SK-N-SH (cell line): ENCODE measurements at regions not wholly inside any gene's neighbourhood (a gene's known extent, or its start where the extent isn't known, plus 50 kb on each side); places are given as distances from the start of the nearest gene placed in this dataset.

Source experiments
- CTCF ChIA-PET: fragments of 300-600, 350-600 bp; formaldehyde crosslinking; extraction: SDS; loops from one replicate; lab custom pipeline; 2021; lab: Yijun Ruan, JAX
- POLR2A ChIA-PET: fragments of 350-600 bp; sonication (Branson Sonifier 250); formaldehyde crosslinking; extraction: SDS; loops from one replicate; lab custom pipeline; 2020; ENCODE audit warnings: antibody characterized with exemption, inconsistent platforms; lab: Yijun Ruan, JAX
- DNase-seq: peaks from one replicate; pipeline ENCODE4 v3.0.0; 2012
- H2AFZ ChIP-seq: fragments of 200-600 bp; sonication (generic); 2 replicates; pipeline ENCODE4 v1.8.1; 2016; ENCODE audit warnings: antibody characterized with exemption, mild to moderate bottlenecking, low read depth
- H3F3A ChIP-seq: fragments of 200-600 bp; sonication (generic); replicated peaks from 2 replicates; pipeline ENCODE3; 2016; ENCODE audit warnings: antibody characterized with exemption, mild to moderate bottlenecking; ENCODE audit not compliant: insufficient read depth
- H3K27ac ChIP-seq, 2 experiments: fragments of 200-500 bp in 1 of 2; fragments of 200-600 bp in 1 of 2; sonication (Bioruptor generic) in 1 of 2; sonication (generic), shearing (Covaris generic) in 1 of 2; 2 replicates each; pipeline versions ENCODE4 v1.5.1 to v1.6.1; 2014 to 2016; ENCODE audit warnings: low read depth in 2 of 2, inconsistent platforms in 1 of 2, low read length in 1 of 2, mild to moderate bottlenecking in 1 of 2, mixed read lengths in 1 of 2
- H3K27me3 ChIP-seq: fragments of 200-600 bp; sonication (generic), shearing (Covaris generic); 2 replicates; pipeline ENCODE4 v1.6.1; 2016; ENCODE audit warnings: mixed run types; ENCODE audit not compliant: insufficient read depth
- H3K36me3 ChIP-seq, 2 experiments: fragments of 200-500 bp in 1 of 2; fragments of 200-600 bp in 1 of 2; sonication (Bioruptor generic) in 1 of 2; sonication (generic) in 1 of 2; replicated peaks in 1 of 2; 2 replicates each; pipeline versions ENCODE3 to v1.5.1; 2014 to 2016; ENCODE audit warnings: low read length in 1 of 2, mild to moderate bottlenecking in 1 of 2; ENCODE audit not compliant: insufficient read depth in 2 of 2, control insufficient read depth in 1 of 2
- H3K4me1 ChIP-seq, 2 experiments: fragments of 200-500 bp in 1 of 2; fragments of 200-600 bp in 1 of 2; sonication (Bioruptor generic) in 1 of 2; sonication (generic), shearing (Covaris generic) in 1 of 2; 2 replicates each; pipeline versions ENCODE4 v1.5.1 to v1.6.1; 2014 to 2016; ENCODE audit warnings: low read depth in 1 of 2, low read length in 1 of 2, mixed run types in 1 of 2; ENCODE audit not compliant: insufficient read depth in 2 of 2, control insufficient read depth in 1 of 2
- H3K4me2 ChIP-seq: fragments of 200-600 bp; sonication (generic), shearing (Covaris generic); 2 replicates; pipeline ENCODE4 v1.6.1; 2017; ENCODE audit warnings: mixed run types
- H3K4me3 ChIP-seq, 2 experiments: fragments of 200-500 bp in 1 of 2; fragments of 200-600 bp in 1 of 2; sonication (Bioruptor generic) in 1 of 2; sonication (generic), shearing (Covaris generic) in 1 of 2; 2 replicates each; pipeline versions ENCODE4 v1.5.1 to v1.8.1; 2014 to 2016; ENCODE audit warnings: low read depth in 2 of 2, inconsistent platforms in 1 of 2, low read length in 1 of 2, mild to moderate bottlenecking in 1 of 2, mixed read lengths in 1 of 2, moderate library complexity in 1 of 2
- H3K79me2 ChIP-seq: fragments of 200-600 bp; sonication (generic); 2 replicates; pipeline ENCODE4 v1.8.1; 2017; ENCODE audit warnings: mild to moderate bottlenecking; ENCODE audit not compliant: insufficient read depth
- H3K9ac ChIP-seq: fragments of 200-600 bp; sonication (generic); 2 replicates; pipeline ENCODE4 v1.6.1; 2017; ENCODE audit warnings: mixed run types
- H3K9me2 ChIP-seq: fragments of 200-600 bp; sonication (generic); 2 replicates; pipeline ENCODE4 v1.6.1; 2017; ENCODE audit warnings: mixed run types
- H3K9me3 ChIP-seq: fragments of 200-600 bp; sonication (generic); 2 replicates; pipeline ENCODE4 v1.6.1; 2017; ENCODE audit warnings: mixed run types, mild to moderate bottlenecking, moderate library complexity
- H4K20me1 ChIP-seq: fragments of 200-600 bp; sonication (generic); 2 replicates; pipeline ENCODE4 v1.6.1; 2017; ENCODE audit warnings: mild to moderate bottlenecking, mixed run types; ENCODE audit not compliant: insufficient read depth
- EP300 ChIP-seq, 2 experiments: IDR thresholded peaks; 2 replicates each; pipeline versions ENCODE4 v1.4.0 to v1.6.1; 2012; ENCODE audit warnings: borderline replicate concordance in 1 of 2, low read depth in 1 of 2, low read length in 1 of 2
- IRF3 ChIP-seq: fragments of 150-350 bp; IDR thresholded peaks from 2 replicates; pipeline ENCODE4 v1.6.1; 2016; ENCODE audit warnings: mild to moderate bottlenecking, low read depth, low read length
- JUND ChIP-seq: IDR thresholded peaks from 2 replicates; pipeline ENCODE4 v1.4.0; 2012
- MAX ChIP-seq: IDR thresholded peaks from 2 replicates; pipeline ENCODE4 v1.4.0; 2012; ENCODE audit warnings: low read depth
- NFIC ChIP-seq: IDR thresholded peaks from 2 replicates; pipeline ENCODE4 v1.4.0; 2012; ENCODE audit warnings: borderline replicate concordance
- NRF1 ChIP-seq: IDR thresholded peaks from 2 replicates; pipeline ENCODE4 v1.6.1; 2012; ENCODE audit warnings: low read depth, mild to moderate bottlenecking, low read length
- RAD21 ChIP-seq: IDR thresholded peaks from 2 replicates; pipeline ENCODE4 v1.6.1; 2012; ENCODE audit warnings: mild to moderate bottlenecking, low read length
- RCOR1 ChIP-seq: fragments of 150-350 bp; IDR thresholded peaks from 2 replicates; pipeline ENCODE4 v1.6.1; 2017; ENCODE audit warnings: antibody characterized with exemption, low read length
- RFX5 ChIP-seq: IDR thresholded peaks from 2 replicates; pipeline ENCODE4 v1.6.1; 2012; ENCODE audit warnings: mild to moderate bottlenecking, improper control_type of control experiment, low read length
- RXRA ChIP-seq: IDR thresholded peaks from 2 replicates; pipeline ENCODE4 v1.4.0; 2012; ENCODE audit warnings: low read depth, mild to moderate bottlenecking, borderline replicate concordance
- SIN3A ChIP-seq: IDR thresholded peaks from 2 replicates; pipeline ENCODE4 v1.6.1; 2012; ENCODE audit warnings: low read depth, mild to moderate bottlenecking, low read length, moderate library complexity, borderline replicate concordance
- SMC3 ChIP-seq: IDR thresholded peaks from 2 replicates; pipeline ENCODE4 v1.6.1; 2012; ENCODE audit warnings: low read depth, low read length, improper control_type of control experiment
- TCF12 ChIP-seq: IDR thresholded peaks from 2 replicates; pipeline ENCODE4 v1.4.0; 2012
- TEAD4 ChIP-seq: IDR thresholded peaks from 2 replicates; pipeline ENCODE4 v1.4.0; 2012; ENCODE audit warnings: mild to moderate bottlenecking, borderline replicate concordance; ENCODE audit not compliant: insufficient read depth
- USF1 ChIP-seq: IDR thresholded peaks from 2 replicates; pipeline ENCODE4 v1.4.0; 2012; ENCODE audit warnings: low read depth, borderline replicate concordance
- USF2 ChIP-seq: fragments of 150-350 bp; IDR thresholded peaks from 2 replicates; pipeline ENCODE4 v1.6.1; 2017; ENCODE audit warnings: antibody characterized with exemption, low read length, low read depth, borderline replicate concordance
- YY1 ChIP-seq: IDR thresholded peaks from 2 replicates; pipeline ENCODE4 v1.4.0; 2012; ENCODE audit warnings: low read depth, mild to moderate bottlenecking
- ZBTB33 ChIP-seq: IDR thresholded peaks from 2 replicates; pipeline ENCODE4 v1.4.0; 2012; ENCODE audit warnings: low read depth, borderline replicate concordance
- WGBS: methylation state at CpG from one replicate; pipeline ENCODE4 v1.1.6; 2017; ENCODE audit warnings: low lambda C conversion rate; 5-methylcytosine and 5-hydroxymethylcytosine counted together

GRCh38 chrX:79573760-79574159 lies 206.6 kb upstream of the ITM2A start:
- no peaks in the 10 kb centered on the region for H3K36me3 ChIP-seq
- H3K4me1 ChIP-seq = no peaks in the 10 kb centered on the region
- no peaks in the 10 kb centered on the region for H3F3A ChIP-seq
- 6% methylated on average over 1 of the region's 1 CpG for WGBS
- no peaks in the 10 kb centered on the region for H3K79me2 ChIP-seq
- no peak overlapping the region for H3K27ac ChIP-seq
- no peak overlapping the region for H3K9ac ChIP-seq
- no peaks in the 10 kb centered on the region for H3K9me3 ChIP-seq
- no peaks in the 10 kb centered on the region for H3K27me3 ChIP-seq
- DNase-seq = no peak
- ChIA-PET POLR2A (no interaction called here), CTCF (no interaction called here)
- no peak overlapping the region for H3K4me2 ChIP-seq
- H2AFZ ChIP-seq = no peak overlapping the region
- TF ChIP-seq NFIC (no peak), SIN3A (no peak), IRF3 (no peak), EP300 (IDR thresholded peaks at IDR 0.05; ENCODE audit: borderline replicate concordance in 1 of 2, low read depth in 1 of 2, low read length in 1 of 2) (no peak), RXRA (no peak), NRF1 (no peak), JUND (no peak), MAX (no peak), TCF12 (no peak), YY1 (no peak)
- H3K4me3 ChIP-seq = no peak overlapping the region
- no peaks in the 10 kb centered on the region for H4K20me1 ChIP-seq
- H3K9me2 ChIP-seq = no peaks in the 10 kb centered on the region; the same call in 1 of the 2 replicates

- no peak overlapping the region for H3K9ac ChIP-seq
- DNase-seq = no peak
- H2AFZ ChIP-seq = no peak overlapping the region
- no peak overlapping the region for H3K4me3 ChIP-seq
- 29% methylated on average over 6 of the region's 6 CpGs for WGBS
- no peaks in the 10 kb centered on the region for H3K27me3 ChIP-seq
- H3K9me3 ChIP-seq = no peaks in the 10 kb centered on the region
- no peaks in the 10 kb centered on the region for H4K20me1 ChIP-seq
- TF ChIP-seq SIN3A (no peak), MAX (no peak), NFIC (no peak), RXRA (no peak), USF2 (no peak), SMC3 (no peak), TEAD4 (no peak), RAD21 (no peak), RFX5 (no peak), ZBTB33 (no peak), YY1 (no peak), RCOR1 (no peak), JUND (no peak), USF1 (no peak)
- TF ChIP-seq, all 33 proteins: peak for 0
- H3K27ac ChIP-seq = no peak overlapping the region
- CTCF ChIA-PET = interaction anchor here (0.9 kb wide), 1 partner anchor 20 kb away, joined by 3 read pairs; no protein-coding TSS in a partner anchor
- no peaks in the 10 kb centered on the region for H3K4me1 ChIP-seq
- POLR2A ChIA-PET = no interaction called here
- no peaks in the 10 kb centered on the region for H3K79me2 ChIP-seq
- H3F3A ChIP-seq = no peaks in the 10 kb centered on the region
- H3K36me3 ChIP-seq = no peaks in the 10 kb centered on the region
- H3K9me2 ChIP-seq = no peaks in the 10 kb centered on the region
- H3K4me2 ChIP-seq = no peak overlapping the region
Observed at GRCh38 chrX:79572566-79572965, 205.4 kb upstream of the ITM2A start.
